ENCODE measurements at regions not wholly inside any gene's neighbourhood (a gene's known extent, or its start where the extent isn't known, plus 50 kb on each side); places are given as distances from the start of the nearest gene placed in this dataset.

DNA sequence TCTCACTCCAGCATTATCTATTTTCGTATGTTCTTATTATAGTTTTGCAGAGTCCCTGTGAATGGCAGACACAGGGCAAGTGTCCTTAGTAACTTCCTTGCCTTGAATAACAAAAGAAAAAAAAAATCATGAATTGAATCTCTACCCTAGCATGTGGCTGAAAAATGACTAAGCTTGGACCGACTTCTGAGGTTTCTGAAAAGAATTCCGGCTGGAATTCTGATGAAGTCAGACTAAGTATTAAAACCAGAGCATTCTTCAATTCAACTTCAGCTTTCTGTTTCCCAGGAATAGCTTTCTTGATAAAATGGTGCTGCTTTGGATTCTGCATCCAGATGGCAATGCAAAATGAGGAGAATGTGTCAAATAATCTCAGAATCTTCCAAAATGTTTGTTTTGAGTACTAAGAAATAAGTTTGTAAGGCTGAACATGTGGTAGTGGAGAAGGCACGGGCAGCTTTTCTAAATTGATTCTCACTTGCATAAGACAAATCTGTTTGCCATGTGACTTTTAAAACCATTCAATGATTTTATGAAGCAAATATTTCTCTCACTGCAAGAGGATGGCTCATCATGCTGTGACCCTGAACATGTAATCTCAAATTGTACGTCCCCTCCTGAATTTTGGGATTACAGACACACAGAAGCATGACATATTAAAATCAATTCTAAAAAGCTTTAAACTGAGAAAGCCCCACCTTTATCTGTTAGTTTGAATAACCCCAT is 1462.8 kb upstream of the LRRTM1 start:
- no peak for DNase-seq (ENCODE audit: low read depth in 4 of 4, low spot score in 3 of 4)

DNA sequence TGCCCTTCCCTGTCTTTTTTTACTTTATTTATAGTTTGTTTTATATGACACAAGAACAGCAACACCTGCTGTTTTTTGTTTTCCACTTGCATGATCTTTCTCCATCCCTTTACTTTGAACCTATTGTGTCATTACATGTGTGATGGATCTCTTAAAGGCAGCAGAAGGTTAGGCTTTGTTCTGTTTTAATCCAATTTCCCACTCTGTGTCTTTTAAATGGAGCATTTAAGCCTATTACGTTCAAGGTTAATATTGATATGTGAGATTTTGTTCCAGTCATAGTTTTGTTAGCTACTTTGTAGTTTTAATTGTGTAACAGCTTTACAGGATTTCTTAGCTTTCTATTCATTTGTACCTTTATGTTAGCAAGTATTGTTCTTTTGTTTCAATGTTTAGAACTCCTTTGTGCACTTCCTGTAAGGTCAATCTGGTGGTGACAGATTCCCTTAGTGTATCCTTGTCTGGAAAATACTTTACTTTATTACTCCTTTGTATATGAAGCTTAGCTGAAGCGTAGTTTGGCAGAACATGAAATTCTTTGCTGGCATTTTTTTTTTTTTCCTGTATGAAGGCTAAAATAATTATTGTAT is 1443.0 kb upstream of the LRRTM1 start:
- no peak for DNase-seq (ENCODE audit: low read depth in 4 of 4, low spot score in 3 of 4)

DNA sequence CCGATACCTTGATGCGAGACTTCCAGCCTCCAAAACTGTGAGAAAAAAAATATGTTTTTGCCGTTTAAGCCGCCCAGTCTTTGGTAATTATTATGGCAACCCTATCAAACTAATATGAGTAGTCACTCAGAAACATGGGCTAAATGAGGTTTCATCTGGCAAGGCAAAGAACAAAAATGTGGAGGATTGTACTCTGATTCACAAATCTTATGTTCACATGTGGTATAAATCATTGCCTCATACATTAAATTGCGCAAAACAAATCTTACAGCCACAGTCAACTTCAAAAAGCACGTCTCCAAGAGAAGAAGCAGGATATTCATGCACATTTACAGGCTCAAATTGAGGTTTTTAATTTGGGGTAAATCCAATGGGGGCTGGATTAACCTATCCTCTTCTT is 1435.4 kb upstream of the LRRTM1 start:
- no peak for DNase-seq (ENCODE audit: low read depth in 4 of 4, low spot score in 3 of 4)

DNA sequence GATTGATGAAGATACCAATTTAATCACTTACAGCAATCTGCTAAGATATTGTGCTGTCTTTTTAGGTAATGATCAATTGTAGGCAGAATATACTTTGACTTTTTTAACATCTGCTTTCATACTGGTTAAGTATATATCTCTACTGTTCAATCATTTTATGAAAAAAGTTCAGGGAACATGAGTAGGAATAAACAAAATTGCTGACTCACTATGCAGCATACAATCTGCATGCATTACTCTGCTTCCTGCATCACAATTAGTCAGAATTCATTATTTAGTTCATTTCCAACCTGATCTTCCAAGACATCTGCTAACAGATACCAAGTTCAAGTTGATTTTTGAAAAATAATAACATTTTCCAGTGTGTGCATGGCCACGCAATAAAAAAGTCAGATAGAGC is 1430.4 kb upstream of the LRRTM1 start:
- no peak for DNase-seq (ENCODE audit: low read depth in 4 of 4, low spot score in 3 of 4)

DNA sequence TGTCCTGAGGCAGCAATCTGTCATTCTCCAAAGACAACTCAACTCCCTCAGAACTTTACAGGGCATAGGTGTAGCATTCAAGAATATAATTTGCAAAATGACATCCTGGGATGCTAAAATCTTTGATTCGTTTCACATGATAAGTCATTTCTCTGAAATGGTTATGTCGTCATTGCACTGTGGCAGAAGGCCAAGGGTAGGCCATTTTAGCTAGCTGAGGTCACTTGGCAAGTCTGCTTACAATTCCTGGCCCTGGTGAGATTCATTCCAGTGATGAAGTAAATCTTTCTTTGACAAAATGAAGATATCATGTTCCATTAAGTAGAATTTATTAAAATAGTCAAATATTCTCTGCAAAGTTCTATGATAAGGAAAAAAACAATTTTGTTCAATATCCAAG is 1410.3 kb upstream of the LRRTM1 start:
- DNase-seq (ENCODE audit: low read depth in 4 of 4, low spot score in 3 of 4): no peak

DNA sequence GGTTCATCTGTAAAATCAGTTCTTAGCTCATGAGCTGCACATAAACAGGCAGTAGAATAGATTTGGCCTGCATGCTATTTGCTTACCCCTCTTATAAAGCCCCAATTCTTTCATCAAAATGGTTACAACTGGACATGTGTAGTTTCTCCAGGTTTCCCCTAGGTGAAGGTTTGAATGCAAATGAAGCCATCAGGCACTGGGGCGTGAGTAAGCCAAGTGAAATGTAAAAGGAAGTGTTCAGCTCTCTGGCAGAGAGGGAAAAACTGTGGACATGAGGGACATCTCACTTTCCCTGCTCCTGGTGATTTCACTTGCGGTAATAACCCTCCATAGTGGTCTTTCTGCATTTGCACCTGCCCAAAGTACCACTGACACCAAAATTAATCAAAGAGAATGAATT is 1402.3 kb upstream of the LRRTM1 start:
- no peak for DNase-seq (ENCODE audit: low read depth in 4 of 4, low spot score in 3 of 4)

DNA sequence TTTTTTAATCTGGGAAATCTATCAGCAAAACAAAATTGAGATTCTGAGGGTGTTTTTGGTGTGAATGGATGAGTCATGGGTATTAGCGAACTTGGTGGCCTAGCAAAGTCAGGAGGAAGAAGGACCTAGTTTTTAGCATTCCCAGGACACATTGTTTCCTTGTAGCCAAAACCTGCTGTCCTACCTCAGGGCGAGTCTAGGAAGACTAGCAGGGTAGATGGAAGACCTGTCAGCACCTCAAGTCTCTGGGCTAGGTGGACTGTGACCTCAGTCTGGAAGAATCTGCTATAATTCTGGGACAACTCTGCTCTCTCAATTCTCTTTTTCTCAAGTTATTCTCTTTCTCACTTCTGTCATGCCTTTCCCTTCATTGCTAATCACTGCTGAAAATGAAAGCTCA is 1399.3 kb upstream of the LRRTM1 start:
- no peak for DNase-seq (ENCODE audit: low read depth in 4 of 4, low spot score in 3 of 4)

DNA sequence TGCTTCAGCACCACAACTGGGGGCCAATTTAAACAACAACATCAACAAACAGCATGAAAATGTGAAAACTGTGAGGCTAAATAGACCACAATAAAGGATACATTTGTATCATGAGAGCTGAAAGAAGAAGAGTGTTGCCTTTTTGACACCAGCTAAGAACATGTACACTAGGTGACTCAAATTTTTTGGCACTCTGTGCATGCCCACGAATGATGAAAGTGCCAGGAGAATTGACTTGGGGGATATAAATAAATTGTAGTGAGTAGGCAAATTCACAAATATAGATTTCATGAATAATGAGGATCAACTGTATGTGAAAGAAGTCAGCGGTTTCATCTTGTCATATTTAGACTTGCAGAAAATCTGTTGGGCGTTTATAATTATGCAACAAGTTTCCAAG is 1388.0 kb upstream of the LRRTM1 start:
- no peak for DNase-seq (ENCODE audit: low read depth in 4 of 4, low spot score in 3 of 4)

DNA sequence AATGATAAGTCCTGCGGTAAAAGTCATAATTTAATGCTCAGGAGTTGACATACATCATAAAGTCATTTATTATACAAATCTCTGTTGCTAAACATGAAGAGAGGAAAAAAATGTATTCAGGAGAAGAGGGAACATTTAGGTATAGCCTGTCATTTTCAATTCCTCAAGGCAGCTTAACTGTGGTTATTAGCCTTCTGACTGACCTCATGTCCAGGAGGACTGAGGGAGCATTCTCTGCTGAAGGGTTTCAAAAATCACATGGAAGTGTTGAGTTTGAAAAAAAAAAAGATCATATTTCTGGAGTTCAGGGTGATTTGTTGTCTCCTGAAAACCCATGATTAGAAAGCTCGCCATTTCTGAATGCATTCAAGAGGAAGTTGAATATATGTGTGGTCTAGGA is 1371.1 kb upstream of the LRRTM1 start:
- no peak for DNase-seq (ENCODE audit: low read depth in 4 of 4, low spot score in 3 of 4)

DNA sequence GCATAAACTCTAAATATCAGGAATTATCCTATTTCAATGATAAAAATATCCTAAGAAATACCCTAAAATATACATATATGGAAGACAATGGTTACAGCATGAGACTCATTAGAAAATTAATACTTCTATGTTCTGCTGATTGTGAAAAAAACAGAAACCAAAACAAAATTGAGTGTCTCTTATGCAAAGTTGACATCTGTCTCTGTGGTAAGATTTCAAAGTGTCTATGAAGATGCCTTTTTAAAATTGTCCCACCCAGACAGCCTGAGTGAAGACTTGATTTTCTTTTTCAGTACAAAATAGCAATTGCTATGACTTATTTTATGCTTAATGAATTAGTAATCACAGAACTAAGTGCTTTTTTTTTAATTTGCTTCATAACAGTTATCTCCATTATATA is 1368.4 kb upstream of the LRRTM1 start:
- no peak for DNase-seq (ENCODE audit: low read depth in 4 of 4, low spot score in 3 of 4)

DNA sequence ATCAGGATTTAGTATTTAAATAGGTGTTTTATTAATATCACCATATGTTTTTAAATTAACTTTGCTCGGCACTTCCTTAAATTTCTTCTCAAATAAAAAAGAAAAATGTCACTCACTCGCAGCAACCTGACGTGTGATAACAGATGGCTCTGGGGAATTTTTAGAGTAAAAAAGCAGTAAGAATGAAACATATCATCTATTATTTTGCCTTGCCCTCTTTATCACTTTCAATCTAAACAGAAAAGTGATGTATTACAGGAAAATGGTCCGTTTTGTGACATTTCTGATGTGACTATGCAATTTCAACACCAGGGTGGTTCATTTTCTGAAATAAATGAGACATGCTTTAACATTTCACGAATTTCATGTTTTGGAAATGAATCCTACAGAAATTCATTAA is 1368.0 kb upstream of the LRRTM1 start:
- DNase-seq (ENCODE audit: low read depth in 4 of 4, low spot score in 3 of 4): no peak

DNA sequence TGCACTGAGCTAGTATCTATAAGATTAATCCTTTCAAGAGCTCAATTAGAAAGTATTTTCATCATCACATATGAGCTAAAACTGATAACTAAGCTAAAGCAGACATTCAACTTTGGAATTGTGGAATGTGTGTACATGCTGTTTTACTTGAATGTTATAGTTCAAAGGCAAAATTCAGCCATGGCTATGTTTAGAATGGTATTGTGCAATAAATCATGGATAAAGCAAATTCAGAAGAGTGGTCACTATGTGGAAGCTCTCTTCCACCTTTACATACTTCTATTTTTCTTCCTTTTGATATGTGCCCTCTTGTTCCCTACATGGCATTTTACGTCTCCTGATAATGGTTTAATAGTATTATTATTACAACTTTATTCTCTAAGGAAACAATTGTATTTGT is 1366.3 kb upstream of the LRRTM1 start:
- DNase-seq (ENCODE audit: low read depth in 4 of 4, low spot score in 3 of 4): no peak

DNA sequence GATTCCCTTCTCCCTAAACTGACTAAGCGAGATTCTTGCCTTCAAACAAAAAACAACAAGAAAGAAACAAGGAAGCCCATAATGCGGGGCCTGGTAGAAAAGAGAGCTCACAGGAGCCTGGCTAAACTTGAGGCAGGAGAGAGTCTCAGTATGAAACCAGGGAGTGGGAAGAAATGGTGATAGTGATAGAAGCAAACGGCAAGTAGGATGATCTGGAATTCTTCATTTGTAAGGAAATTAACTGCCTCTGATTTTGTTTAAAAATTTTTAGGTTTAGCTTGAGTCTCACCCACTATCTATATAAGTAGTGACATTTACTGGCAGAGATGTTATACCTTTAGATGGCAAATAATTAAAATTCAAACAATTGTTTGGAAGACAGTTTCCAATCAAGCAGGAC is 1356.5 kb upstream of the LRRTM1 start:
- DNase-seq (ENCODE audit: low read depth in 4 of 4, low spot score in 3 of 4): no peak

DNA sequence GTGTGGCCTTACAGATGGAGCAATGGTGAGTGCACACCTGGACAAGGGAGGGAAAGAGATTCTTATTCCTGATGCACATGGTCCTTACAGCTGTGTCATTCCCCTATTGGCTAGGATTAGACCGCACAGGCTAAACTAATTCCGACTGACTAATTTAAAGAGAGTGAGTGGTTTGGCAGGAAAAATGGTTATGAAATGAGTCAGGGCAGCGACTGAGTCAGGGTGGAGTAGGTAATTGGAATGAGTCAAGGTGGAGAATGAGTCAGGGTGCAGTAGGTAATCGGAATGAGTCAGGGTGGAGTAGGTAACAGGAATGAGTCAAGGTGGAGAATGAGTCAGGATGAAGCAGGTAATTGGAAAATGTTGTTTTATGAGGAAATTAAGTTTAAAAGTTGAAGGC is 1353.7 kb upstream of the LRRTM1 start:
- DNase-seq (ENCODE audit: low read depth in 4 of 4, low spot score in 3 of 4): no peak

DNA sequence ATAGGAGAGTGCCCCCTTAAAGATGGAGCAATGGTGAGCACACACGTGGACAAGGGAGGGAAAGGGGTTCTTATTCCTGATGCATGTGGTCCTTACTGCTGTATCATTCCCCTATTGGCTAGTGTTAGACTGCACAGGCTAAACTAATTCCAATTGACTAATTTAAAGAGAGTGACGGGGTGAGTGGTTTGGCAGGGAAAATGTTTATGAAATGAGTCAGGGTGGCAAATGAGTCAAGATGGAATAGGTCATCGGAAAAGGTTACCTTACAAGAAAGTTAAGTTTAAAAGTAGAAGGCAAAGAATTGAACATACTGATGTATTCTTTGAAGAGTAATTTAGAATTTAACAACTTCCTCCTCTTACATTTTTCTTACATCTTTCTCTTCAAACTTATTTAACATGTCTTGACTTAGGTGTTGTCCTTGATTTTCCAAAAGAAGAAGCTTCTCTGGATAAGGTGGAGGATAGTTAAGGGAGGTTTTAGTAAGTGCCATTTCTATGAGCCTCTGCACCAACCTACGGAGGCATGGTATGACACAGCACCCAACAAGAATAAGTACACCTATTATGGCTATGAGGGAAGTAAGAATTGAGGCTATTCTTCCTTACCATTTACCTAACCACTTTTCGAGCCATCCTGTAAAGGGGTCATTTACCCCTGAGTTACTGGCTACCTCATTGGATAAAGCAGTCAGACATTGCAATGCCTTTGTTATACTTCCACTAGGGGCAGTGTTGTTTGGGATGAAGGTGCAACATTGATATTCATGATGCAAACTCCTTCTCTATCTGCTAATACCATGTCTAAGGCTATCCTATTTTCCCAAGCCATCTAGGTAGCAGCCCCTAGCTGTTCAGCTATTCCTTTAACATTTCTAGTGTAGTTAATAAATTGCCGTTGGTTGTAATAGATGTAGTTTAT is 1345.8 kb upstream of the LRRTM1 start:
- no peak for DNase-seq (ENCODE audit: low read depth in 4 of 4, low spot score in 3 of 4)

DNA sequence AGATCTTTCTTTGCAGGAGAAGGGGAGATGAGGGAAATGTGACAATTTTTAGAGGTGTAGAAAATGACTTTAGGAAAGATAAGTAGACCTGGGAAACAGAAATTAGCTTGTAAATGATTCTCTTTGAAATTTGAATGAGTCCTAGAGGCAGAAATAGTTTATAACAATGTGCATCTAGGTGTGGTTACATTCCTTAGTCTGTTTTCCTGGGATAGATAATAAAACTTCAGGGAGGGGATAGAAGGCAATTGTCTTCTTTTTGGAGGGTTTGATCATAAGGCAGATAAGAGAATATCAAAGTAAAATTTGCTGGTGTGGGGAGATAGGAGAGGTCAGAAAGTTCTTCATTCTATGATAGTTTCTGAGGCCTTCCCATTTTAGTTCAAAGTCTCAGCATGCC is 1344.3 kb upstream of the LRRTM1 start:
- DNase-seq (ENCODE audit: low read depth in 4 of 4, low spot score in 3 of 4): no peak

DNA sequence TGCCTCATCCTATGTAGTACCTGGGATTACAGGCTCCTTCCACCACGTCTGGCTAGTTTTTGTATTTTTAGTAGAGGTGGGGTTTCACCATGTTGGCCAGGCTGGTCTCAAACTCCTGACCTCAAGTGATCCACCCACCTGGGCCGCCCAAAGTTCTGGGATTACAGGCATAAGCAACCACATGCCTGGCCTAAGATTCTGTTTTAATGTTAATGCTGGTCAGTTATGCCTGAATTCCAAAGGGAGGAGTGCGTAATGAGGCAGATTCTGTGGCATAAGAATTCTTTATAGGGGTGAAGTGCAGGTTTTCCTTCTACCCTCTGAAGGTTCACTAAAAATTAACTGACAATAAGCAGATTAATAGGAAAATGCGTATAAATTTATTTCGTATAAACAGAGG is 1343.8 kb upstream of the LRRTM1 start:
- DNase-seq (ENCODE audit: low read depth in 4 of 4, low spot score in 3 of 4): no peak

DNA sequence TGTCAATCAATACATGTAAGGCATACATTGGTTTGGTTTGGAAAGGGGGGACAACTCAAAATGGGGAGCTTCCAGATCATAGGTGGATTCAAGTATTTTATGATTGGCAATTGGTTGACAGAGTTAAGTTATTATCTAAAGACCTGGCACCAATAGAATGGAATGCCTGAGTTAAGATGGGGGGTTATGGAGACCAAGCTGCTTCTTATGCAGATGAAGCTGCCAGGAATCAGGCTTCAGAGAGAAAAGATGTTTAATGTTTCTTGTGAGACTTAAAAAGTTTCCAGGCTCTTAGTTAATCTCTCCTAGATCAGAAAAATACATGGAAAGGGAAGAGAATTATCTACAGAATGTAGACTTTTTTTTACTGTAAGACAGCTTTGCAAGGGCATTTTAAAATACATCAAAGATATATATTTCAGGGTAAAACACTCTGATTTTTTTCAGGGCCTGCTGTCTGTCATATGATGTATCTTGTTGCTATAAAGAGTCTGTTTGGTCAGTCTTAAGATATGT is 1343.2 kb upstream of the LRRTM1 start:
- DNase-seq (ENCODE audit: low read depth in 4 of 4, low spot score in 3 of 4): no peak

DNA sequence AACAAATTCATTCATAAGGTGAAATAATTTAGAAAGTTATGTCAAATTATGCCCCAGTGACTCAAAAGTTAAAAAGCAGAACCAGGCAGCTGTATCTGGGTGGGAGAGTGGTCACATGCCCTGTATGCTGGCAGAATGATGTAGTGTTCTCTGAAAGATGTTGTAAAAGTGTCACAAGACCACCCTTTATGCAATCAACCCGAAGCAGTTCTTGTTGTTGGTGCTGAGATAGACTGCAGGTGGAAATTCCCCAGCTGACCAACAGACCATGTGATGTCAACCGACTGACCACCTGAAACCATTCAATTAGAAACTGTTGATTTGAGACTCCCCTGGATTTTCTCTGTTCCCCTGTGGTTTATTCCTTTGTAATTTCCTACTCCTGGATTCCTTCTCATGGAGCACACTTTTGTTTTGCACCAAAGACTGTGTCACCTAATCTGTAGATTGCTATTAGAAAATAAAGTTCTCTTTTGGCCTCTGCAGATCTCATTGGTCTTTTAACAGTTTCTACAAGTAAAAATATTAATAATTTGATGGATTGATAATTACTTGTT is 1341.3 kb upstream of the LRRTM1 start:
- no peak for DNase-seq (ENCODE audit: low read depth in 4 of 4, low spot score in 3 of 4)

DNA sequence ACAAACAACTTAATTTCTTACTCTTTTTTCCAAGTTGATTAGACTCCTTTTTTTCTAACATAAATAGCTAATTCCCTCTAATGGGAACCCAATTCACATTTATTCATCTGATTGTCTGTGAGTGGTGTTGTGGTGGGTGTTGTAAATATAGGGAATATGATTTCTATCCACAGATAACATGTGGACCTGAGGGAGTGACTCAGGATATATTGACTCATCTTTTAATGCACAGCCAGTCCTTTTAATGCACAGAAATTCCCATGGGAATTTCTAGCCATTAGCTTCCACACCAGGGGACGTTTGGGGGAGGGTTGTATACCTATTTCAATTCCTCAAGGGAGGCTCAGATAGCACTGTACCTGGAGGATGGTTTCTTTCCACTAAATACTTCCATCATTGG is 1339.6 kb upstream of the LRRTM1 start:
- DNase-seq (ENCODE audit: low read depth in 4 of 4, low spot score in 3 of 4): no peak

DNA sequence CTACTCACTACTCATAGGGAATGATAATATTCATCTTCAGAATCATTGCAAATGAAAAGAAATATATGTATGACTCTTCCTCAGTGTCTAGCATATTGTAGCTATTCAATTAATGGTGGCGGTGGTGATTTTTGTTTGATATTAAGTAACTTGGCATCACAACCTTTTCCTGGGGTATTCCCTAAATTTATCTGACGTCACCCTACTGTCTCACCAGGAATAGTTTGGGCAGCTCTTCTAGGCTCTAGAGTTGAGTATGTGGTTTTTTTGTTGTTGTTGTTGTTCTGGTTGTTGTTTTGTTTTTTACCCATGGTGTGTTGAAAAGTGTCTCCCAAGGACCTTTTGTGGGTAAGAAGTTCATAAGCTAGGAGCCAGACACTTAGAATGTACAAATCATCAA is 1320.3 kb upstream of the LRRTM1 start:
- no peak for DNase-seq (ENCODE audit: low read depth in 4 of 4, low spot score in 3 of 4)

All from right renal pelvis (tissue), 4 donors.